PC-9 (cell line): ENCODE measurements at regions not wholly inside any gene's neighbourhood (a gene's known extent, or its start where the extent isn't known, plus 50 kb on each side); places are given as distances from the start of the nearest gene placed in this dataset.

Experiments
- BruUV-seq: library from RNA; stranded (reverse); fragments of 400-500 nt; replicated peaks from 2 replicates; lab custom pipeline; 2021; lab: Mats Ljungman, UMichigan
- CTCF ChIA-PET: fragments of 300-600 bp; sonication (Branson Sonifier 250); formaldehyde crosslinking; loops from one replicate; lab custom pipeline; 2022; ENCODE audit warnings: antibody characterized with exemption; lab: Charles Lee
- POLR2A ChIA-PET: fragments of 300-600 bp; sonication (Branson Sonifier 250); formaldehyde crosslinking; loops from one replicate; lab custom pipeline; 2022; ENCODE audit warnings: antibody characterized with exemption; ENCODE audit not compliant: unreplicated experiment; lab: Charles Lee
- DNase-seq, 2 experiments: peaks; one replicate each; pipeline versions ENCODE4 v3.0.0 to v3.0.0-alpha.2; 2015 to 2022; ENCODE audit warnings: mixed read lengths in 1 of 2
- H2AFZ ChIP-seq: fragments of 200-600 bp; sonication (generic); 2 replicates; pipeline ENCODE4 v1.8.1; 2017; ENCODE audit warnings: antibody characterized with exemption
- H3F3A ChIP-seq: fragments of 200-600 bp; sonication (generic); 2 replicates; pipeline ENCODE4 v1.8.1; 2017; ENCODE audit warnings: antibody characterized with exemption, mild to moderate bottlenecking, low read depth; ENCODE audit not compliant: insufficient read depth
- H3K27ac ChIP-seq: fragments of 200-600 bp; sonication (generic); 2 replicates; pipeline ENCODE4 v1.6.1; 2016; ENCODE audit warnings: mixed run types
- H3K27me3 ChIP-seq: fragments of 200-600 bp; sonication (generic); 2 replicates; pipeline ENCODE4 v1.6.1; 2016; ENCODE audit warnings: low read depth, mixed run types; ENCODE audit not compliant: insufficient read depth
- H3K36me3 ChIP-seq: fragments of 200-600 bp; sonication (generic); 2 replicates; pipeline ENCODE4 v1.6.1; 2016; ENCODE audit warnings: low read depth, mixed run types
- H3K4me1 ChIP-seq: fragments of 200-600 bp; sonication (generic); replicated peaks from 2 replicates; pipeline ENCODE4 v1.6.1; 2016; ENCODE audit warnings: mixed run types; ENCODE audit not compliant: insufficient read depth
- H3K4me2 ChIP-seq: fragments of 200-600 bp; sonication (generic); 2 replicates; pipeline ENCODE4 v1.6.1; 2017; ENCODE audit warnings: mixed run types
- H3K4me3 ChIP-seq: fragments of 200-600 bp; sonication (generic); 2 replicates; pipeline ENCODE4 v1.6.1; 2016; ENCODE audit warnings: mixed run types
- H3K79me2 ChIP-seq: fragments of 200-600 bp; sonication (generic); 2 replicates; pipeline ENCODE4 v1.6.1; 2017; ENCODE audit warnings: low read depth, mixed run types
- H3K9me2 ChIP-seq: fragments of 200-600 bp; sonication (generic); 2 replicates; pipeline ENCODE4 v1.8.1; 2017; ENCODE audit warnings: mild to moderate bottlenecking; ENCODE audit not compliant: insufficient read depth
- H3K9me3 ChIP-seq: fragments of 200-600 bp; sonication (generic); 2 replicates; pipeline ENCODE4 v1.8.1; 2016; ENCODE audit warnings: low read depth; ENCODE audit not compliant: insufficient read depth
- H4K20me1 ChIP-seq: fragments of 200-600 bp; sonication (generic); 2 replicates; pipeline ENCODE4 v1.8.1; 2017; ENCODE audit not compliant: insufficient read depth
- EZH2 ChIP-seq: fragments of 200-600 bp; sonication (generic); IDR thresholded peaks from 2 replicates; pipeline ENCODE4 v1.8.0; 2017; ENCODE audit warnings: antibody characterized with exemption, low read depth
- intact Hi-C: fragments of 100-400 bp; cut with micrococcal nuclease; formaldehyde crosslinking; loops from one replicate; pipeline ENCODE4 v1.10.0; 2022; ENCODE audit not compliant: unreplicated experiment
- TF ChIP-seq, protein P1 (sequence below): fragments of 200-600 bp; sonication (generic); conservative IDR thresholded peaks from 2 replicates; pipeline ENCODE4 v1.6.1; 2017; ENCODE audit warnings: mixed run types, antibody characterized with exemption, mild to moderate bottlenecking, moderate library complexity

DNA sequence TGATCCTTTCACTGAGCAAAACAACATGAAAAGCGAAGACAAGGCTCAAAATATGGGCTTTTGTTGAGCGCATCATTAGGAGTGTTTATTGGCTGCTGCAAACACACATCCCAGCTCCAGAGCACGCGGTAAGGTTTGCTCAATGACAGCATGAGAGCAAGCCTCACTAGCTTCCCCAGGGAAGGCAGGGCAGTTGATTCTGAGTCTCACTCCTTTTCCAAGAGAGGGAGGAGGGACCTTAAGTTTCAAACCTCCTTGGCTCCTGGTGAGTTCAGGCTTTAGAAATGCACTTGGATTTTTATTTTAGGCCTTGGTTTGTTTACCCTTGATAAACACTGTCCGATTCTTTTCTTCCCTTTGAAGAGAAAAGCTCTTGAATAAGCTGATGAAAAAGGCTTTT lies 69.1 kb upstream of the CACNA2D3 start:
- no peaks in the 10 kb centered on the region for H3K9me3 ChIP-seq
- no peak for TF ChIP-seq EZH2
- TF ChIP-seq, protein P1, sequence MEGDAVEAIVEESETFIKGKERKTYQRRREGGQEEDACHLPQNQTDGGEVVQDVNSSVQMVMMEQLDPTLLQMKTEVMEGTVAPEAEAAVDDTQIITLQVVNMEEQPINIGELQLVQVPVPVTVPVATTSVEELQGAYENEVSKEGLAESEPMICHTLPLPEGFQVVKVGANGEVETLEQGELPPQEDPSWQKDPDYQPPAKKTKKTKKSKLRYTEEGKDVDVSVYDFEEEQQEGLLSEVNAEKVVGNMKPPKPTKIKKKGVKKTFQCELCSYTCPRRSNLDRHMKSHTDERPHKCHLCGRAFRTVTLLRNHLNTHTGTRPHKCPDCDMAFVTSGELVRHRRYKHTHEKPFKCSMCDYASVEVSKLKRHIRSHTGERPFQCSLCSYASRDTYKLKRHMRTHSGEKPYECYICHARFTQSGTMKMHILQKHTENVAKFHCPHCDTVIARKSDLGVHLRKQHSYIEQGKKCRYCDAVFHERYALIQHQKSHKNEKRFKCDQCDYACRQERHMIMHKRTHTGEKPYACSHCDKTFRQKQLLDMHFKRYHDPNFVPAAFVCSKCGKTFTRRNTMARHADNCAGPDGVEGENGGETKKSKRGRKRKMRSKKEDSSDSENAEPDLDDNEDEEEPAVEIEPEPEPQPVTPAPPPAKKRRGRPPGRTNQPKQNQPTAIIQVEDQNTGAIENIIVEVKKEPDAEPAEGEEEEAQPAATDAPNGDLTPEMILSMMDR, result no peak
- BruUV-seq, result no TSS peak
- H3K36me3 ChIP-seq, result no peaks in the 10 kb centered on the region
- ChIA-PET POLR2A (no interaction called here), CTCF (no interaction called here)
- DNase-seq, result no peak
- H4K20me1 ChIP-seq, result no peaks in the 10 kb centered on the region
- intact Hi-C loops, result no loop called here
- no peaks in the 10 kb centered on the region for H3K79me2 ChIP-seq
- no peak overlapping the region for H2AFZ ChIP-seq
- H3K27ac ChIP-seq, result no peak overlapping the region
- H3F3A ChIP-seq, result no peaks in the 10 kb centered on the region
- H3K9me2 ChIP-seq, result no peaks in the 10 kb centered on the region
- H3K4me1 ChIP-seq, result no peaks in the 10 kb centered on the region
- no peak overlapping the region for H3K4me3 ChIP-seq
- H3K4me2 ChIP-seq, result no peak overlapping the region
- peaks cover 35% of the 10 kb centered on the region for H3K27me3 ChIP-seq

DNA sequence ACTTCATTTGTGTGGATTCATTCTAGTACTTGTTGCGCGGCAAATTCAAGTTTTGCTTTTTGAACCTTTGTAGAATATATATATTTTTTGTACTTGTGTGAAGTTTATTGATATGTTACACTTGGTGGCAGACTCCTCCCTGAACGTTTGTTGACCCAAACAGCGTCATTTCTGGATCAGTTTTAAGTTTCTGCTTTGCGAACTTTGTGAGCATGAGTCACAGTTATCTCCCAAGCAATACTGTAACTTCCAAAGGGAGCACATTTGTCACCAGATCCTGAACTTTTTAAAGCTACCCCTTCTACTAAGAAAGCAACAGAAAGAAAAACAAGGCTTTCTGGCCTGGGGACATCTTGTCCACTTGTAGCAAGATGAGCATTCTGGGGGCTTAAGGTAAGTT lies 74.8 kb upstream of the CACNA2D3 start:
- no peaks in the 10 kb centered on the region for H3K9me3 ChIP-seq
- no peak overlapping the region for H3K4me2 ChIP-seq
- TF ChIP-seq, protein P1, result no peak
- no peak for TF ChIP-seq EZH2
- no peak for DNase-seq
- no peaks in the 10 kb centered on the region for H3F3A ChIP-seq
- ChIA-PET POLR2A (no interaction called here), CTCF (no interaction called here)
- H3K9me2 ChIP-seq, result no peaks in the 10 kb centered on the region
- intact Hi-C loops, result no loop called here
- no peak overlapping the region for H2AFZ ChIP-seq
- no TSS peak for BruUV-seq
- H3K79me2 ChIP-seq, result no peaks in the 10 kb centered on the region
- H3K4me3 ChIP-seq, result no peak overlapping the region
- H3K27me3 ChIP-seq, result peaks cover 7% of the 10 kb centered on the region; the same call in 1 of the 2 replicates
- no peaks in the 10 kb centered on the region for H3K36me3 ChIP-seq
- H3K27ac ChIP-seq, result no peak overlapping the region
- H3K4me1 ChIP-seq, result no peaks in the 10 kb centered on the region
- no peaks in the 10 kb centered on the region for H4K20me1 ChIP-seq

DNA sequence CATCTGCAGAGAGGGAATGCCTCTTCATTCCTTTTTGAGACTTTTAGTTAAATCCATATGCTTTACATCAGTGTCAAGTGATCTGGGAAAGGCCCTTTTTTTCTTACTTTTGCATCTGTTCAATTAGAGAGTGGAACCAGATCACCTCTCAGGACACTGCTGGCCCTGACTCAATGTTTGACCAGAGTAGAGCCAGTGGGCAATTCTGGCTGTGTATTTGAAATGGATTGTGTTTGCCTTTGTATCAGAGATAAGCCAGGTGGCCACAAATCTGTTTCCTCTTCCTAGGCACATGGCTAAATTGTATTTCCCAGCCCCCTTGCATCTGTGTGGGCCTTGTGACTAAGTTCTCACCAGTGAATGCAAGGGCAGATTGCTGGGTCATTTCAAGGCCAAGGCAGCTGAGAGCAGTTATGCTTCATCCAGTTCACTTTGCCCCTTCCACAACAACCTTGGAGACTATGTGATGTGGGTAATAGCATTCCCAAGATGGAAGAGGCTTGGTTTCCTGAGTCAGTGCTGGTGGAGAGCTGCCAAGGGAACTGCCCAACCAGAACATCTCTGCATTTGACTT lies 75.6 kb upstream of the CACNA2D3 start:
- no peaks in the 10 kb centered on the region for H3K36me3 ChIP-seq
- H3K4me2 ChIP-seq, result no peak overlapping the region
- no peak for DNase-seq
- BruUV-seq, result no TSS peak
- no peaks in the 10 kb centered on the region for H3K9me3 ChIP-seq
- intact Hi-C loops, result no loop called here
- H3K79me2 ChIP-seq, result no peaks in the 10 kb centered on the region
- H3K4me1 ChIP-seq, result no peaks in the 10 kb centered on the region
- POLR2A ChIA-PET, result no interaction called here
- no peak overlapping the region for H2AFZ ChIP-seq
- H3K4me3 ChIP-seq, result no peak overlapping the region
- no peak overlapping the region for H3K27ac ChIP-seq
- H3K27me3 ChIP-seq, result no peaks in the 10 kb centered on the region; the same call in 1 of the 2 replicates
- no peaks in the 10 kb centered on the region for H3F3A ChIP-seq
- CTCF ChIA-PET, result no interaction called here
- no peaks in the 10 kb centered on the region for H3K9me2 ChIP-seq
- no peaks in the 10 kb centered on the region for H4K20me1 ChIP-seq
- TF ChIP-seq EZH2, result no peak
- TF ChIP-seq, protein P1, result no peak
